ENCODE measurements at regions not wholly inside any gene's neighbourhood (a gene's known extent, or its start where the extent isn't known, plus 50 kb on each side); places are given as distances from the start of the nearest gene placed in this dataset.

DNA sequence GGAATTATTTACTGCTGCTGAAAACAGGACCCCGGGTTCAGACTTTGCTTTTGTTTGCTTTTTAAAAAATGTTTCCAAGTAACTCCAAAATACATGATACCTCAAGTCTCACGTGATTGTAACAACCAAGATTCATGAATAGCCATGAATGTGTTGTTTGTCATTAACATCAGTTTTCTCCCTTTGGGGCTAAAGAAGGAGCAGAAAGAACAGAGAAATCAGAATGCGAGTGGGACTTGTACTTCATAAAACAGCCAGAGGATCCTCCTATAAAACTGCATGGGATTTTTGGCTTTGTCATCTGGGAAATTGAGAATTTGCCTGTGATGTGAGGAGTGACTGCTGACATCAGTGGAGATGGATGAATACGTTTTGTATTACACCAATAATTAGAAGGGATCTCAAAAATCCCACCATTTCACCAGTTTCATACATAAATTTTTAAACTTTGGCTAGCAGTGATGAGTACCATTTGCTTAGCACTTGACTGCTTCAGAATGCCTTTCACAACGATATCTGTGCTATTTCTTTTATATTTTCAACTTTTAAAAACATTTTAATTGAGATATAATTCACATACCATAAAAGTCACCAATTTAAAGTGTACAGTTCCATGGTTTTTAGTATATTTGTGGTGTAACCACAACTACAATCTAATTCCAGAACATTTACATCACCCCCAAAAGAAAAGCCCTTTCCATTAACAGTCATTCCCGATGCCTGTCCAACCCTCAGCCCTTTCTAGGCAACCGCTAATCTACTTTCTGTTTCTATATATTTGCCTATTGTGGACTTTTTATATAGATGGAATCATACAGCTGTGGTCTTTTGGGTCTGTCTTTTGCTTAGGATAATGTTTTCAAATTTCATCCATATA is 126.9 kb upstream of the ANKRD55 start:
- Histone ChIP-seq H3K36me3 (no peaks in the 10 kb centered on the region), H3K4me1 (peaks cover 34% of the 10 kb centered on the region), H3K9me3 (no peaks in the 10 kb centered on the region), H3K27ac (no peak overlapping the region), H3K4me3 (no peak overlapping the region), H3K27me3 (no peaks in the 10 kb centered on the region)
- TF ChIP-seq POLR2AphosphoS5 (IDR thresholded peaks at IDR 0.05) (no peak), POLR2A (IDR thresholded peaks at IDR 0.05) (no peak), EP300 (IDR thresholded peaks at IDR 0.05) (no peak)
- TF ChIP-seq, protein P1, sequence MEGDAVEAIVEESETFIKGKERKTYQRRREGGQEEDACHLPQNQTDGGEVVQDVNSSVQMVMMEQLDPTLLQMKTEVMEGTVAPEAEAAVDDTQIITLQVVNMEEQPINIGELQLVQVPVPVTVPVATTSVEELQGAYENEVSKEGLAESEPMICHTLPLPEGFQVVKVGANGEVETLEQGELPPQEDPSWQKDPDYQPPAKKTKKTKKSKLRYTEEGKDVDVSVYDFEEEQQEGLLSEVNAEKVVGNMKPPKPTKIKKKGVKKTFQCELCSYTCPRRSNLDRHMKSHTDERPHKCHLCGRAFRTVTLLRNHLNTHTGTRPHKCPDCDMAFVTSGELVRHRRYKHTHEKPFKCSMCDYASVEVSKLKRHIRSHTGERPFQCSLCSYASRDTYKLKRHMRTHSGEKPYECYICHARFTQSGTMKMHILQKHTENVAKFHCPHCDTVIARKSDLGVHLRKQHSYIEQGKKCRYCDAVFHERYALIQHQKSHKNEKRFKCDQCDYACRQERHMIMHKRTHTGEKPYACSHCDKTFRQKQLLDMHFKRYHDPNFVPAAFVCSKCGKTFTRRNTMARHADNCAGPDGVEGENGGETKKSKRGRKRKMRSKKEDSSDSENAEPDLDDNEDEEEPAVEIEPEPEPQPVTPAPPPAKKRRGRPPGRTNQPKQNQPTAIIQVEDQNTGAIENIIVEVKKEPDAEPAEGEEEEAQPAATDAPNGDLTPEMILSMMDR (IDR thresholded peaks at IDR 0.05) = no peak
- 83% methylated on average over 7 of the region's 7 CpGs for WGBS
- DNase-seq (ENCODE audit: low spot score in 2 of 2) = no peak

DNA sequence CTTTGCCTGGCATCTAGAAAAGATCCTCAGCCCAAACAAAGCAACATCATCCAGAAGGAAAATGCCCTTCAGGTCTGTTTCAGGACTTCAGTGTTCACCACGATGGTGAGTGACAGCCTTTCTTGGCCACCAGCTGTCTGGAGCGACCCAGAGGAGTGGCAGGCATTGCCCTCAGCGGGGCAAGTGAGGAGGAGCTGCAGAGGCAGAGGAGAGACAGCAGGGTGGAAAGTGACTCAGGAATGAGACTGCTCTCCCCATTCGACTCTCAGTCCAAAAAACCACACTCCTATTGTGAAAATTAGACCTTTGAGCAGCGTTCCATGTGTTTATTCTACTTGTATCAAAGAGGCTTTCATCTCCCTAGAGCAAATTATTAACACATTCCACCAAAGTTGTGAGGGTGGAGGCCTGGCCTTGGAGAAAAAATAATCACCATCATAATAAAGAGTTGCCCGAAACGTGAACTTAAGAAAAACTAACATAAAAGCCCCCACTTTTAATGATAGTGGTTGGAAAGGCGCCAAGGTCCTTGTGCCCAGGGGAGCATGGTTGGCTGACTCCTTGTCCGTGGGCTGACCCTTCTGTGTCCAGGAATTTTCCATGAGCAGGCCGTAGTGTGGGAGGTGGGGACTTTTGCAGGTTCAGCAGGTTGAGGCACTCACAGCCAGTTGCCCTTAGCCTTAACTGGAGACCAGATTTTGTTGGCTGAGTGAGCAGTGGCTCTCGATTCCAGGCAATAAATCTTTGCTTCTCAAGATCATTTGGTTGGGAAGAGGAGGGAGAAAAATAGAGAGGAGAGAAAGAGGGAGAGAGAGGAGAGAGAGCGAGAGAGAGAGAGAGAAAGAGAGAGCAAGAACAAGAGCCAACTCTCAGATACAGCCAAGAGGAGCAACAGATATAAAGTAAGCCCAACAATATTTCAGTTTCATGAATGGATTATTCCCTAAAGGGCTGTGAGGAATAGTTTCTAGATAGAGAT is 125.9 kb upstream of the ANKRD55 start:
- no peaks in the 10 kb centered on the region for H3K9me3 ChIP-seq
- no peak overlapping the region for H3K27ac ChIP-seq
- H3K36me3 ChIP-seq = no peaks in the 10 kb centered on the region
- 52% methylated on average over 11 of the region's 12 CpGs for whole genome bisulfite sequencing
- H3K4me3 ChIP-seq = no peak overlapping the region
- TF ChIP-seq POLR2AphosphoS5 (IDR thresholded peaks at IDR 0.05) (no peak), POLR2A (IDR thresholded peaks at IDR 0.05) (no peak), EP300 (IDR thresholded peaks at IDR 0.05) (no peak)
- TF ChIP-seq, protein P1 (IDR thresholded peaks at IDR 0.05) = no peak
- H3K4me1 ChIP-seq = peaks cover 34% of the 10 kb centered on the region
- no peaks in the 10 kb centered on the region for H3K27me3 ChIP-seq
- DNase-seq (ENCODE audit: low spot score in 2 of 2) = no peak

DNA sequence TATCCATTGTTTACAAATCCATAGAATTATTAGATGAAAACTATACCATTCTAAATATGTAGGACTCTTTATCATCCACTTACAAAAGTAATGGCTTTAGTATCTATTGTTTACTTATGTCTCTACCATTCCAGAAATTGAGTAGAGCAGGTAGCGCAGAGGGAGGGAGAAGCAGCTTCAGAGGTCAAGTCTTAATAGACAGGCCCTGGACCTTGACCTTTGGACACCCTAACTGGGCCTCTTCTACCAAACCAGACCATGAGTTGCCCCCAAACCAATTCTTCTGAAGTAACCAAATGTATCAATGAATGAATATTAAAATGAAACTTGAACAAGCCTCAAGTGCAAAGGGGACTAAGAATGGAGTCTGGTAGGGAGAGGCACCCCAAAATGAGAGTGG is 124.9 kb upstream of the ANKRD55 start:
- DNase-seq (ENCODE audit: low spot score in 2 of 2) = no peak
- WGBS = 95% methylated on average over 1 of the region's 1 CpG
- TF ChIP-seq EP300 (IDR thresholded peaks at IDR 0.05) (no peak), POLR2AphosphoS5 (IDR thresholded peaks at IDR 0.05) (no peak), POLR2A (IDR thresholded peaks at IDR 0.05) (no peak)
- TF ChIP-seq, protein P1 (IDR thresholded peaks at IDR 0.05) = no peak

DNA sequence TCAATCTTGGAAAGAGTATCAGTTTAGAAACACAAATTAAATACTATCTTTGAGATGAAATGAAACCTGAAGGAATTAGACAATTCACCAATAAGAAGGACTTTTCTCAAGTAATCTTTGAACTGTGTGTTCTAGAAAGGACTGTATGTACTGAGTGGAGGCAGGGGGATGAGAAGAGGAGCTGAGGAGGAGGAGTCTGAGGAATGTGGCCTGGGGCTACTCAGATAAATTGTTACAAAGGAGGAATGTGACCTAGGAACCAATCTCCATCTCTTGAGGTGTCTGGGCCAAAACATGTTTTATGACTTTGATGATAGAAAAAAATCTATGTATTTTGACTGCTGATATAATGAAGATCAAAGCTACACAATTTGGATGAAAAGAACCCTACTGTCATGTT is 124.3 kb upstream of the ANKRD55 start:
- Histone ChIP-seq H3K4me3 (no peak overlapping the region), H3K4me1 (peaks cover 34% of the 10 kb centered on the region), H3K27ac (no peak overlapping the region), H3K9me3 (no peaks in the 10 kb centered on the region), H3K27me3 (no peaks in the 10 kb centered on the region), H3K36me3 (no peaks in the 10 kb centered on the region)
- no peak for DNase-seq (ENCODE audit: low spot score in 2 of 2)
- TF ChIP-seq, protein P1 (IDR thresholded peaks at IDR 0.05) = no peak

More for the DNA sequence above, 124.9 kb upstream of the ANKRD55 start:
- Histone ChIP-seq H3K36me3 (no peaks in the 10 kb centered on the region), H3K9me3 (no peaks in the 10 kb centered on the region), H3K27ac (no peak overlapping the region), H3K27me3 (no peaks in the 10 kb centered on the region), H3K4me3 (no peak overlapping the region), H3K4me1 (peaks cover 34% of the 10 kb centered on the region)

DNA sequence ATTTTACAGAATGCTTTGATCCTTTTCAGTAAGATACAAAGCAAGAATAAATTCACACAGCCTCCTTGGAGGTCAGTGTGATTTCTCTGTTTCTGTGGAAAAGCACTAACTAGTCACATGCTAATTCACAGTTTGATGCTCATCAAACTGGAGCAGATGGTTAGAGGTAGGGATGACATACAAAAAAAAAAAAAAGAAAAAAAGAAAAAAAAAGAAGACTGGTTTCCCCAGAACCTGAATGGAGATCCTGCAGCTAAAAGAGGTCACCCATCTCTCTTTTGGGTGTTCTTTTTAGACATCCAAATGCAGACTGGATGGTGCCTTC is 123.7 kb upstream of the ANKRD55 start:
- Histone ChIP-seq H3K4me3 (no peak overlapping the region), H3K36me3 (no peaks in the 10 kb centered on the region), H3K27me3 (no peaks in the 10 kb centered on the region), H3K9me3 (no peaks in the 10 kb centered on the region), H3K4me1 (peaks cover 34% of the 10 kb centered on the region), H3K27ac (no peak overlapping the region)
- no peak for DNase-seq (ENCODE audit: low spot score in 2 of 2)
- TF ChIP-seq, protein P1 (IDR thresholded peaks at IDR 0.05) = no peak
- no peak for TF ChIP-seq POLR2AphosphoS5 (IDR thresholded peaks at IDR 0.05)

Data from suprapubic skin (tissue), 4 donors.